C4-2B (cell line): ENCODE measurements at regions not wholly inside any gene's neighbourhood (a gene's known extent, or its start where the extent isn't known, plus 50 kb on each side); places are given as distances from the start of the nearest gene placed in this dataset.

Experiments
- H3K27ac ChIP-seq: fragments of 450-650 bp; 2 replicates; pipeline ENCODE4 v1.5.1; 2017
- ZFX ChIP-seq: fragments of 450-650 bp; IDR thresholded peaks from 2 replicates; pipeline ENCODE4 v1.6.1; 2017
- TF ChIP-seq, protein P1 (sequence below): fragments of 450-650 bp; conservative IDR thresholded peaks from 2 replicates; pipeline ENCODE4 v1.5.1; 2017; ENCODE audit warnings: mild to moderate bottlenecking

DNA sequence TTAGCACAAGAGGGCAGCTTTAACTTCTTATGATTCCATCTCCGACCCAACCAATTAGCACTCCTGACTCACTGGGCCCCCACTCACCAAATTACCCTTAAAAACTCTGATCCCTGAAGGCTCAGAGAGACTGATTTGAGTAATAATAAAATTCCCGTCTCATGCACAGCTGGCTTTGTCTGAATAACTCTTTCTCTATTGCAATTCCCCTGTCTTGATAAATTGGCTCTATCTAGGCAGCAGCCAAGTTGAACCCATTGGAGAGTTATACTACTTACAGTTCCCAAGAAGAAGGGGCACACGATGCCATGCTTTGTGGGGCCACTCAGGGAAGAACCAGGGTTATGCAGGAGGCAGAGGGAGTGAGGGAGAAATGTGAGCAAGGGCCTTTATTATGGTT is 632.8 kb downstream of the TSN start:
- no peak overlapping the region for H3K27ac ChIP-seq
- TF ChIP-seq, protein P1, sequence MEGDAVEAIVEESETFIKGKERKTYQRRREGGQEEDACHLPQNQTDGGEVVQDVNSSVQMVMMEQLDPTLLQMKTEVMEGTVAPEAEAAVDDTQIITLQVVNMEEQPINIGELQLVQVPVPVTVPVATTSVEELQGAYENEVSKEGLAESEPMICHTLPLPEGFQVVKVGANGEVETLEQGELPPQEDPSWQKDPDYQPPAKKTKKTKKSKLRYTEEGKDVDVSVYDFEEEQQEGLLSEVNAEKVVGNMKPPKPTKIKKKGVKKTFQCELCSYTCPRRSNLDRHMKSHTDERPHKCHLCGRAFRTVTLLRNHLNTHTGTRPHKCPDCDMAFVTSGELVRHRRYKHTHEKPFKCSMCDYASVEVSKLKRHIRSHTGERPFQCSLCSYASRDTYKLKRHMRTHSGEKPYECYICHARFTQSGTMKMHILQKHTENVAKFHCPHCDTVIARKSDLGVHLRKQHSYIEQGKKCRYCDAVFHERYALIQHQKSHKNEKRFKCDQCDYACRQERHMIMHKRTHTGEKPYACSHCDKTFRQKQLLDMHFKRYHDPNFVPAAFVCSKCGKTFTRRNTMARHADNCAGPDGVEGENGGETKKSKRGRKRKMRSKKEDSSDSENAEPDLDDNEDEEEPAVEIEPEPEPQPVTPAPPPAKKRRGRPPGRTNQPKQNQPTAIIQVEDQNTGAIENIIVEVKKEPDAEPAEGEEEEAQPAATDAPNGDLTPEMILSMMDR = no peak
- no peak for TF ChIP-seq ZFX

GRCh38 chr2:122389694-122390093 is 634.2 kb downstream of the TSN start:
- no peak overlapping the region for H3K27ac ChIP-seq
- TF ChIP-seq, protein P1 = no peak
- no peak for TF ChIP-seq ZFX

GRCh38 chr2:122390406-122390805 is 635.0 kb downstream of the TSN start:
- H3K27ac ChIP-seq = no peak overlapping the region
- TF ChIP-seq, protein P1 = no peak
- no peak for TF ChIP-seq ZFX

DNA sequence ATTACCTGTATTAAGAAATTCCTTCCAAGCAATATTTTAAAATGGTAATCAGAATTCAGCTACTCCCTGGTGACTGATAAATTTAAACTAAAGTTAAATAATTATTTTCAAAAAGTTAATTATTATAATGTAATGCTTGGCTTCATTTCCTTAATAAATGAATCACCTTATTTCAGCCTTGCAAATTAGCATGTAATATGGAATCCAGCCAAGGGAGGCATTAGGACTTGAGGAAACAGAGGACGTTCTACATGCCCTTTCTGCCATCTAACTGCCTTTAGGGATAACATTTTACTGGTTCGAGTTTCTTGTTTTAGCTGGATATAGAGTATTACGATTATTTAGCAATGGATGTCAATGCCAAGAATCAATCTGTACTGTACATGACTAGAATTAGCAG is 636.3 kb downstream of the TSN start:
- no peak overlapping the region for H3K27ac ChIP-seq
- TF ChIP-seq, protein P1 = no peak
- no peak for TF ChIP-seq ZFX

DNA sequence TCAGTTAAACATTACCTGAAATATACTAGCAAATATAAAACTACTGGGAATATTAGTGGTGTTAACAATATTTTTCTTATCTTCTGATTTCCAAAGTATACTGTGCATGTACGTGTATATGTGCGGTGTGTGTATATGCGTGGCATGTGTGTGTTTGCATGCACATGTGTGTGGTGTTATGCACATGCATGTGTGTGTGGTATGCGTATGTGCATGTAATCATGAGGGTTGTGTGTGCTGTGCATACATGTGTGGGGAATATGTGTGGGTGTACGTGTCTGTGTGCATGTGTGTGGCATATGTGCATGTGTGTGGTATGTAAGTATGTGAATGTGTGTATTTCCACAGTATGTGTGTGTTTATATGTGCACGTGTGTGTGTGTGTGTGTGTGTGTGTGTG is 640.2 kb downstream of the TSN start:
- no peak overlapping the region for H3K27ac ChIP-seq
- TF ChIP-seq ZFX = no peak
- TF ChIP-seq, protein P1 = no peak

GRCh38 chr2:122411231-122411630 is 655.8 kb downstream of the TSN start:
- H3K27ac ChIP-seq = no peak overlapping the region

DNA sequence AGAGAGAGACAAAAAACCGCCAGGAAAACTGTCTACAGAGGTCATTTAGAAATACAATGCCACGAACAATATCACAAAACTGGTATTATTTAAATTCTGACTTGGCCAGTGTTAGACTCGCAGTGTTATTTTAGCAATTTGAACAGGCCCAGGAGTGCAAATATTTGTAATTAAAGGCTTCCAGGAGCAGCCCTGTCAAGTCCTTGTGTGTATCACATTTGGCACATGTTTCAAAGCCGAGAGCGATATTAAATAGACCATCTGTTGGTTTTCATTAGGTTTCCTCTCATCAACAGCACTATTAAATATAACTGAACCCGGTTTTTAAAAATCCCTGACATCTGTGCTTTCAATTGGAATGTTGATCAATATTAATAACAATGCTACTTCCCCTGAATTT is 656.9 kb downstream of the TSN start:
- H3K27ac ChIP-seq = no peak overlapping the region

More at GRCh38 chr2:122411231-122411630, 655.8 kb downstream of the TSN start:
- TF ChIP-seq, protein P1 = no peak
- TF ChIP-seq ZFX = no peak

More for the DNA sequence above, 656.9 kb downstream of the TSN start:
- TF ChIP-seq, protein P1 = no peak
- no peak for TF ChIP-seq ZFX
